Lung (tissue), 11 donors: ENCODE measurements at regions not wholly inside any gene's neighbourhood (a gene's known extent, or its start where the extent isn't known, plus 50 kb on each side); places are given as distances from the start of the nearest gene placed in this dataset.

Experiments
- ATAC-seq: fragments of 200-7000 bp; cut with Tn5 transposase; one replicate; pipeline ENCODE4 v1.9.1; 2020; ENCODE audit warnings: moderate number of reproducible peaks; ENCODE audit not compliant: insufficient read depth, low FRiP score
- DNase-seq, 3 donors: peaks; one replicate each; pipeline ENCODE4 v3.0.0-alpha.2; 2013 to 2017
- H3K27ac ChIP-seq, 2 donors: one replicate each; pipeline ENCODE4 v1.5.1; 2013; ENCODE audit warnings: mild to moderate bottlenecking in 2 of 2, moderate library complexity in 2 of 2, control low read depth in 1 of 2, inconsistent platforms in 1 of 2, low read depth in 1 of 2, low read length in 1 of 2
- H3K27me3 ChIP-seq, 3 donors: one replicate each; pipeline ENCODE4 v1.5.1; 2013; ENCODE audit warnings: low read length in 2 of 3; ENCODE audit not compliant: control insufficient read depth in 3 of 3, insufficient read depth in 3 of 3
- H3K36me3 ChIP-seq, 4 donors: one replicate each; pipeline ENCODE4 v1.5.1; 2013; ENCODE audit warnings: low read length in 4 of 4, mild to moderate bottlenecking in 1 of 4, moderate library complexity in 1 of 4; ENCODE audit not compliant: control insufficient read depth in 4 of 4, insufficient read depth in 4 of 4
- H3K4me1 ChIP-seq, 5 donors: one replicate each; pipeline ENCODE4 v1.5.1; 2013; ENCODE audit warnings: low read length in 5 of 5, mild to moderate bottlenecking in 2 of 5, moderate library complexity in 1 of 5; ENCODE audit not compliant: control insufficient read depth in 5 of 5, insufficient read depth in 5 of 5
- H3K4me3 ChIP-seq: one replicate; pipeline ENCODE4 v1.5.1; 2013; ENCODE audit warnings: mild to moderate bottlenecking, control low read depth, moderate library complexity
- H3K9ac ChIP-seq, 2 donors: one replicate each; pipeline ENCODE4 v1.5.1; 2013; ENCODE audit warnings: low read length in 2 of 2, control low read depth in 1 of 2; ENCODE audit not compliant: insufficient read depth in 1 of 2
- H3K9me3 ChIP-seq, 4 donors: one replicate each; pipeline ENCODE4 v1.5.1; 2013; ENCODE audit warnings: low read length in 3 of 4, mild to moderate bottlenecking in 1 of 4, moderate library complexity in 1 of 4; ENCODE audit not compliant: control insufficient read depth in 4 of 4, insufficient read depth in 3 of 4
- WGBS, 2 donors: extraction: QIAGEN DNeasy Blood & Tissue Kit; methylation state at CpG; one replicate each; pipeline ENCODE4 v1.1.7; 2013; 5-methylcytosine and 5-hydroxymethylcytosine counted together
- TF ChIP-seq, protein P1 (sequence below): IDR thresholded peaks from 2 replicates; pipeline ENCODE4 v1.5.1; 2012; ENCODE audit warnings: mild to moderate bottlenecking; ENCODE audit errors: control extremely low read depth, extremely low read depth
- donor health status: control.
- donor health status: control.
- donor health status: Bipolar disorder and iron deficiency.
- donor health status: healthy.
- donor health status: DM: yes; HTN: yes; CAD: no.

DNA sequence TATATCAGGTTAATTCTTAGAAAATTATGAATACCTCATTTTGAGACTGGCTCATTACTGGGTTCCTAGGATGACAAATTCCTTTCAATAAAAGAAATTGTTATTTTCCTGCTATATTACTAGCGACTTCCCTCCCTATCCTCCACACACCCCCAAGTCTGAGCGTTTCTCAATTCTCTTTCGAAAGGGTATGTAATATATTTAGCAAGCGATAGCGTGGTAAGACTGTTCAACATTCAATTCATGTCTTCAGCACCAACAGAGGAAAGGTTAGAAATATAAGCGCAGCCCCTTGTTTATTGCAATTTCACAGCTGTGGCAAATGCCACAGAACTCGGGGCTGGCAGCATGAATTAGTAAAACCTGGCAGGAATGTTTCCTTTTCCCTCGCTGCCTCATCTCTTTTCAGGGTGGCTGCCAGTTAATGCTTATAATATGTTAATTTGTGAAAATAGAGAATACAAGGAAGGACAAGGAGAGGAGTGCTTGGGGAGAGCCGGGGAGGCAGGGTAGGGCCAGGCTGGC is 152.7 kb upstream of the TBCA start:
- TF ChIP-seq, protein P1, sequence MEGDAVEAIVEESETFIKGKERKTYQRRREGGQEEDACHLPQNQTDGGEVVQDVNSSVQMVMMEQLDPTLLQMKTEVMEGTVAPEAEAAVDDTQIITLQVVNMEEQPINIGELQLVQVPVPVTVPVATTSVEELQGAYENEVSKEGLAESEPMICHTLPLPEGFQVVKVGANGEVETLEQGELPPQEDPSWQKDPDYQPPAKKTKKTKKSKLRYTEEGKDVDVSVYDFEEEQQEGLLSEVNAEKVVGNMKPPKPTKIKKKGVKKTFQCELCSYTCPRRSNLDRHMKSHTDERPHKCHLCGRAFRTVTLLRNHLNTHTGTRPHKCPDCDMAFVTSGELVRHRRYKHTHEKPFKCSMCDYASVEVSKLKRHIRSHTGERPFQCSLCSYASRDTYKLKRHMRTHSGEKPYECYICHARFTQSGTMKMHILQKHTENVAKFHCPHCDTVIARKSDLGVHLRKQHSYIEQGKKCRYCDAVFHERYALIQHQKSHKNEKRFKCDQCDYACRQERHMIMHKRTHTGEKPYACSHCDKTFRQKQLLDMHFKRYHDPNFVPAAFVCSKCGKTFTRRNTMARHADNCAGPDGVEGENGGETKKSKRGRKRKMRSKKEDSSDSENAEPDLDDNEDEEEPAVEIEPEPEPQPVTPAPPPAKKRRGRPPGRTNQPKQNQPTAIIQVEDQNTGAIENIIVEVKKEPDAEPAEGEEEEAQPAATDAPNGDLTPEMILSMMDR: no peak
- WGBS, 2 donors: 52 to 72% methylated on average over 9 of the region's 9 CpGs
- H3K9ac ChIP-seq: no peak overlapping the region

DNA sequence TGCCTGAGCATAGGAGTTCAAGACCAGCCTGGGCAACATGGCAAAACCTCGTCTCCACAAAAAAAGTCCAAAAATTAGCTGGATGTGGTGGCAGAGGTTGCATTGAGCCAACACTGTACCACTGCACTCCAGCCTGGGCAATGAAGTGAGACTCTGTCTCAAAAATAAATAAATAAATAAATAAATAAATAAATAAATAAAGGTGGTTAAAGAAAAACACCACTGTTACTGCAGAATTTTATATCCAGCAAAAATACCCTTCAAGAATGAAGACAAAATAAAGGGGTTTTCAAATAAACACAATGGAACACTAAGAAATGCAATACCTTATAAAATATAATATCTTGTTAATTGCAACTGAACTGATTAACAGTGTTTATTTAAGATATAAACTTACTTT is 150.2 kb upstream of the TBCA start:
- DNase-seq: no peak
- Histone ChIP-seq H3K4me1 (no peaks in the 10 kb centered on the region), H3K27ac (no peak overlapping the region), H3K36me3 (no peaks in the 10 kb centered on the region), H3K27me3 (peaks cover 0 to 10% (median 0%) of the 10 kb centered on the region in 3 donors), H3K9me3 (peaks cover 0 to 2% (median 0%) of the 10 kb centered on the region in 4 donors), H3K4me3 (no peak overlapping the region), H3K9ac (no peak overlapping the region)
- ATAC-seq: no peak
- 94 to 95% methylated on average over 1 of the region's 1 CpG for WGBS, 2 donors
- TF ChIP-seq, protein P1: no peak

More for the DNA sequence above, 152.7 kb upstream of the TBCA start:
- ATAC-seq (no peak), DNase-seq (peak in 2 of 3 donors; percentile 28 to 35)
- Histone ChIP-seq H3K36me3 (no peaks in the 10 kb centered on the region), H3K27ac (no peak overlapping the region), H3K4me1 (no peaks in the 10 kb centered on the region), H3K4me3 (no peak overlapping the region), H3K9me3 (peaks cover 0 to 8% (median 0%) of the 10 kb centered on the region in 4 donors), H3K27me3 (peaks cover 0 to 10% (median 0%) of the 10 kb centered on the region in 3 donors)

DNA sequence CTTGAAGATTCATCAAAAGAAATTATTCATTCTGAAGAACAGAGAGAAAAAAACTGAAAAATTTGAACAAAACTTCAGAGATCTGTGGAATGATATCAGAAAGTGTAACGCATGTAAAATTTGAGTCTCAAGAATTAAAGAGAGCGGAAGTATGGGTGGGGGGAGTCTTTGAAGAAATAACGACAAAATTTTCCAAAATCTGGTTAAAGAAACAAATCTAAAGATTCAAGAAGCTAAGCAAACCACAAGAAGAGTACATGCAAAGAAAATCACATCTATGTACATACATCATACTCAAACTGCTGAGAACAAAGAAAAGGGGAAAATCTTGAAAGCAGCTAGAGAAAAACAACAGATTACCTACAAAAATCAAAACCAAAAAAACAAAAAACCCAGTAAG is 149.4 kb upstream of the TBCA start:
- H3K4me3 ChIP-seq: no peak overlapping the region
- no peak overlapping the region for H3K9ac ChIP-seq
- 92 to 93% methylated on average over 3 of the region's 3 CpGs for WGBS, 2 donors
- TF ChIP-seq, protein P1: no peak
- H3K36me3 ChIP-seq: no peaks in the 10 kb centered on the region
- H3K27ac ChIP-seq: no peak overlapping the region
- peaks cover 0 to 8% (median 0%) of the 10 kb centered on the region in 3 donors for H3K27me3 ChIP-seq
- peaks cover 0 to 2% (median 0%) of the 10 kb centered on the region in 4 donors for H3K9me3 ChIP-seq
- no peak for DNase-seq
- H3K4me1 ChIP-seq: no peaks in the 10 kb centered on the region
- ATAC-seq: no peak

DNA sequence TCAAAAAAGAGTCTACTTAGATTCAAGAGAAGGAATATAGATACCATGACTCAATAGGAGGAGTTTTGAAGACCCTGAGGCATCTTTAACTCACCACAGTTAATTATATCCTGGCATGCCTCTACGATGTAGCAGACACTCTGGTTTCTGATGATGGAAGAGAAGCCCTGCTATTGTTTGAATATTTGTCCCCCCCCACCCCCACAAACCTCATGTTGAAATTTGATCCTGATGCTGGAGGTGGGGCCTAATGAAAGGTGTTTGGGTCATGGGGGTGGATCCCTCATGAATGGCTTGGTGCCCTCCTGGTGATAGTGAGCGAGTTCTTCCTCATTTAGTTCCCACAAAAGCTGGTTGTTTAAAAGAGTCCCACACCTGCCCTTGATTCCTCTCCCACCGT is 147.9 kb upstream of the TBCA start:
- DNase-seq (no peak), ATAC-seq (no peak)
- TF ChIP-seq, protein P1: no peak
- no peak overlapping the region for H3K9ac ChIP-seq
- H3K27me3 ChIP-seq: no peaks in the 10 kb centered on the region
- H3K27ac ChIP-seq: no peak overlapping the region
- no peaks in the 10 kb centered on the region for H3K4me1 ChIP-seq
- H3K36me3 ChIP-seq: no peaks in the 10 kb centered on the region
- H3K9me3 ChIP-seq: peaks cover 0 to 2% (median 0%) of the 10 kb centered on the region in 4 donors
- WGBS, 2 donors: 59 to 68% methylated on average over 3 of the region's 3 CpGs
- no peak overlapping the region for H3K4me3 ChIP-seq
